AG09309 (cell line): ENCODE measurements at regions not wholly inside any gene's neighbourhood (a gene's known extent, or its start where the extent isn't known, plus 50 kb on each side); places are given as distances from the start of the nearest gene placed in this dataset.

Experiments used
- DNase-seq: peaks from one replicate; pipeline ENCODE4 v3.0.0-alpha.2; 2010; ENCODE audit warnings: low read depth
- H3K4me3 ChIP-seq: 2 replicates; pipeline ENCODE4 v1.5.1; 2011; ENCODE audit warnings: mild to moderate bottlenecking, low read depth, low read length, moderate library complexity; ENCODE audit not compliant: control insufficient read depth
- CTCF ChIP-seq: IDR thresholded peaks from 2 replicates; pipeline ENCODE4 v1.5.1; 2011; ENCODE audit warnings: mild to moderate bottlenecking, low read depth, low read length, inconsistent platforms; ENCODE audit not compliant: insufficient read depth, control insufficient read depth; ENCODE audit errors: missing control alignments

- DNase-seq: no peak
- no peak for TF ChIP-seq CTCF
- no peak overlapping the region for H3K4me3 ChIP-seq
These were observed 72.1 kb upstream of the ATP2C1 start for GRCh38 chr3:130821806-130822205.

GRCh38 chr3:130823241-130823884, 70.5 kb upstream of the ATP2C1 start:
- no peak for TF ChIP-seq CTCF
- no peak overlapping the region for H3K4me3 ChIP-seq
- no peak for DNase-seq

DNA sequence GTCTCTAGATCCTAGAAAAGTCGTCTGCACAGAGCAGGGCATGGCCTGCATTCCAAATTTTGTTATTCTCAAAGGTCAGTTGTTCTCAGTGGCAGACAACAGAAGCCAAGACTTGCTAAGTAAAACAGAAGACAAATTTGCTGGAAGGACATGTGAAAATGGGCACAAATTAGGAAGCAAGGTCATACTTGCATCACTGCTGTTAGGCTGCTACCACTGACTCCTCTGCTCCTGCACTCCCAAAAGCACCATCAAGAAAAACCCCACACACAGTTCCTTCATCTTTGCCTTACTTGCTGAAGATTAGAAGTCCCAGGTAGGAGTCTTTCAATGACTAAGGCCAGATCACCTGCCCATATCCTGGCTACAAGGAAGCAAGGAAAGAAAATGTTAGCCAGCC, 69.9 kb upstream of the ATP2C1 start:
- no peak for TF ChIP-seq CTCF
- H3K4me3 ChIP-seq: no peak overlapping the region
- no peak for DNase-seq

- DNase-seq: no peak
- TF ChIP-seq CTCF: no peak
- no peak overlapping the region for H3K4me3 ChIP-seq
These were observed 68.1 kb upstream of the ATP2C1 start for GRCh38 chr3:130825762-130826299.

DNA sequence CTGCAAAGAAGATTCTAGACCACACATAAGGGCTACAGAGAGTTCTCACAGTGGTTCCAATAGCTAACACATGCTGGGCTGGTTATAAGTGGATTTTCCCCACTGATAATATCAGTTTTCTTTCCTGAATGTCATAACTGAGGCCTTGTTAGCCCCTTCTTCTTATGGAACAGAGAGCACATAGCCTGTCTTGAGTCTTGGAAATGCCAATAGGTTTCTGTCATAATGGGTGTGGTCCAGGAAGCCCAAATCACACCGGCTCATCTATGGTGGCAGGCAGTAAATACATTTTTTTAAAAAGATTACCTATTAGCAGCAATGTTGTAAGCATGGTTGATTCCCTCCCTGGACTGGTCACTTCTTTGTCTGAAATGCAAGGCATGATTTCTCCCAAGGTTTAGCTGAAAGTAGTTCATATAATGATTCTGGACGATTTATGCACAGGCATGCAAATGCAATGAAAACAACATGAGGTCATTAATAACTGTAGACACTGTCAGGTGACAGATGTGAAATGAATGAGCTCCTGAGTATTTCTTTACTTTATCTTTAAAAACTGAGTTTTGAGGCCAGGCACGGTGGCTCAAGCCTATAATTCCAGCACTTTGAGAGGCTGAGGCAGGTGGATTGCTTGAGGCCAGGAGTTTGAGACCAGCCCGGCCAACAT, 67.2 kb upstream of the ATP2C1 start:
- no peak overlapping the region for H3K4me3 ChIP-seq
- TF ChIP-seq CTCF: no peak
- DNase-seq: no peak

DNA sequence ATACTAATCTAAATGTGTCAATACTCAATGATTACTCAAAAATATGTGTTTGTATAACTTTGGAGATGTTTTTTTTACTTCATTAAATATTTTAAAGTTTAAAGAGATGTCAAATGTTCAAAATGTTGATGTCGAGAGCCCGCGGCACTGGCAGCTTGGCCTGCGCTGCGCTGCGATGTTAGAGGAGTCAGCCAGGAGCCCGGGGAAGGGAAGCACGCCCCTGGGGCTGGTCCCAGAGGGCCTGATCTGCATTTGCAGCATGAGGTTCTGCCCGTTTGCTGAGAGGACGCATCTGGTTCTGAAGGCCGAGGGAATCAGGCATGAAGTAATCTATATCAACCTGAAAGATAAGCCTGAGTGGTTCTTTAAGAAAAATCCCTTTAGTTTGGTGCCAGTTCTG, 66.4 kb upstream of the ATP2C1 start:
- DNase-seq: no peak
- no peak overlapping the region for H3K4me3 ChIP-seq
- TF ChIP-seq CTCF: no peak
